Neural cell (in vitro differentiated cells): ENCODE measurements at regions not wholly inside any gene's neighbourhood (a gene's known extent, or its start where the extent isn't known, plus 50 kb on each side); places are given as distances from the start of the nearest gene placed in this dataset.

ENCODE experiments used
- H2AFZ ChIP-seq: fragments of 200-600, 300-800 bp; sonication (generic), shearing (Covaris generic); 2 replicates; pipeline ENCODE4 v1.6.0; 2014; ENCODE audit warnings: low read depth, mild to moderate bottlenecking, antibody characterized with exemption, low read length, moderate library complexity
- H3F3A ChIP-seq: fragments of 200-600 bp; shearing (Covaris generic); 2 replicates; pipeline ENCODE4 v1.6.1; 2016; ENCODE audit warnings: mild to moderate bottlenecking, moderate library complexity, mixed read lengths, antibody characterized with exemption, low read length; ENCODE audit not compliant: insufficient read depth, poor library complexity, severe bottlenecking
- H3K27ac ChIP-seq: fragments of 200-600, 300-800 bp; sonication (generic), shearing (Covaris generic); 2 replicates; pipeline ENCODE4 v1.5.1; 2014; ENCODE audit warnings: mild to moderate bottlenecking, low read length, moderate library complexity
- H3K27me3 ChIP-seq: fragments of 300-800, 200-600 bp; sonication (generic), shearing (Covaris generic); 2 replicates; pipeline ENCODE4 v1.6.0; 2014; ENCODE audit warnings: mild to moderate bottlenecking, low read depth, low read length, moderate library complexity; ENCODE audit not compliant: insufficient read depth
- H3K36me3 ChIP-seq: fragments of 300-800, 200-600 bp; sonication (generic), shearing (Covaris generic); 2 replicates; pipeline ENCODE4 v1.5.1; 2014; ENCODE audit warnings: mild to moderate bottlenecking, antibody characterized with exemption, low read length, moderate library complexity; ENCODE audit not compliant: insufficient read depth
- H3K4me2 ChIP-seq: fragments of 300-800, 200-600 bp; sonication (generic), shearing (Covaris generic); 2 replicates; pipeline ENCODE4 v1.6.0; 2014; ENCODE audit warnings: mild to moderate bottlenecking, low read length
- H3K4me3 ChIP-seq: fragments of 300-800, 200-600 bp; sonication (generic), shearing (Covaris generic); 2 replicates; pipeline ENCODE4 v1.5.1; 2014; ENCODE audit warnings: mild to moderate bottlenecking, low read length, moderate library complexity
- H3K79me2 ChIP-seq: fragments of 200-600 bp; shearing (Covaris generic); replicated peaks from 2 replicates; pipeline ENCODE4 v1.6.0; 2014; ENCODE audit warnings: mild to moderate bottlenecking, low read length, moderate library complexity; ENCODE audit not compliant: insufficient read depth
- H3K9ac ChIP-seq: fragments of 300-800, 200-600 bp; sonication (generic), shearing (Covaris generic); 2 replicates; pipeline ENCODE4 v1.6.1; 2016; ENCODE audit warnings: mild to moderate bottlenecking, low read length, mixed read lengths
- H3K9me2 ChIP-seq: fragments of 200-600 bp; shearing (Covaris generic); 2 replicates; pipeline ENCODE4 v1.6.1; 2016; ENCODE audit warnings: mild to moderate bottlenecking, low read length, mixed read lengths; ENCODE audit not compliant: insufficient read depth
- H3K9me3 ChIP-seq: fragments of 200-600, 300-800 bp; sonication (generic), shearing (Covaris generic); 2 replicates; pipeline ENCODE4 v1.6.1; 2016; ENCODE audit warnings: mild to moderate bottlenecking, mixed run types, low read length, moderate library complexity, mixed read lengths
- H4K20me1 ChIP-seq: fragments of 200-600 bp; shearing (Covaris generic); 2 replicates; pipeline ENCODE4 v1.6.1; 2016; ENCODE audit warnings: mild to moderate bottlenecking, mixed run types; ENCODE audit not compliant: insufficient read depth
- EP300 ChIP-seq: fragments of 450-650 bp; conservative IDR thresholded peaks from 2 replicates; pipeline ENCODE4 v1.6.1; 2014; ENCODE audit warnings: antibody characterized with exemption, mild to moderate bottlenecking, moderate library complexity; ENCODE audit not compliant: poor library complexity, severe bottlenecking
- EZH2 ChIP-seq: fragments of 200-600, 300-800 bp; shearing (Covaris generic), sonication (generic); IDR thresholded peaks from 2 replicates; pipeline ENCODE4 v1.6.1; 2014; ENCODE audit warnings: antibody characterized with exemption, low read length, borderline replicate concordance, mild to moderate bottlenecking; ENCODE audit not compliant: insufficient read depth, poor library complexity, severe bottlenecking
- MXI1 ChIP-seq: fragments of 450-650 bp; conservative IDR thresholded peaks from 2 replicates; pipeline ENCODE4 v1.6.1; 2014; ENCODE audit warnings: antibody characterized with exemption, mild to moderate bottlenecking; ENCODE audit not compliant: poor library complexity, severe bottlenecking
- POLR2AphosphoS5 ChIP-seq: IDR thresholded peaks from 2 replicates; pipeline ENCODE4 v1.6.1; 2012
- RAD21 ChIP-seq: fragments of 450-650 bp; conservative IDR thresholded peaks from 2 replicates; pipeline ENCODE4 v1.6.1; 2014; ENCODE audit warnings: antibody characterized with exemption, mild to moderate bottlenecking, moderate library complexity
- SMC3 ChIP-seq: fragments of 450-650 bp; conservative IDR thresholded peaks from 2 replicates; pipeline ENCODE4 v1.6.1; 2014; ENCODE audit warnings: antibody characterized with exemption, mild to moderate bottlenecking, moderate library complexity; ENCODE audit not compliant: poor library complexity
- TAF1 ChIP-seq: IDR thresholded peaks from 2 replicates; pipeline ENCODE4 v1.6.1; 2012; ENCODE audit warnings: low read depth
- TF ChIP-seq, protein P1 (sequence below): fragments of 450-650 bp; IDR thresholded peaks from 2 replicates; pipeline ENCODE4 v1.5.1; 2014; ENCODE audit warnings: antibody characterized with exemption, mild to moderate bottlenecking, moderate library complexity; ENCODE audit not compliant: poor library complexity, severe bottlenecking
- TF ChIP-seq, protein P2 (sequence below): IDR thresholded peaks from 2 replicates; pipeline ENCODE4 v1.6.1; 2012; ENCODE audit warnings: borderline replicate concordance

DNA sequence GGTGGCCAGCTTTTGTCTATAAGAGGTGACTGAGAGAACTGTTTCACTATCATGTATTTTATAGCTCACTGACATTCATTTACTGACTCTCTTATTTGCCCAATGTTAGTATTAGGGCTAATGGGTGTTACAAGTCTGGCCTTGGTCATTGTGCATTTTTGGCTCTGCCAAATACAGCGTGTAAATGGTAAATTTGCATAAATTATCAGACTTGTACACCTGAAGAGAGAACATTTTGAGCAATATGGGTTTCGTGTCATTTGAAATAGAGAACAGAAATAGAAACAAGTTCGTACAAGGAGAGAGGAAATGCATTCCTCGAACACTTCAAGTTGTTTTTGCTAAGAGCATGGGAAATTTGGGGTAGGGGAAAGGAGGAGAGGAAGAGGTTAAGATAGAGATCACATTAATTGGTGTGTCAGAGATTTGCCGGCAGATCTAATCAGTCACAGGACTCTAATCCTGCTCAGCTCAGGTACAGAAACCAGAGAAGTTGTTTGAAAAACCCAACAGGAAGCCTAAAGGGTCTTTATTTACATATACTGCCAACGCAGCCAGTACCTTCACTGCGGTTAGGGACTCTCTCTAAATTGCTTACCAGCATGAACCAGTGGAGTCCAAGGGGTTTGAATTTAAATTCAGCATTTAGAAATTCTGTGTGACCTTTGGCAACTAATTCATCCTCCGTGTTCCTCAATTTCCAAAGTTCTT lies 261.5 kb downstream of the GPATCH2 start:
- Histone ChIP-seq H3K4me3 (no peak overlapping the region), H3K27ac (no peak overlapping the region)

DNA sequence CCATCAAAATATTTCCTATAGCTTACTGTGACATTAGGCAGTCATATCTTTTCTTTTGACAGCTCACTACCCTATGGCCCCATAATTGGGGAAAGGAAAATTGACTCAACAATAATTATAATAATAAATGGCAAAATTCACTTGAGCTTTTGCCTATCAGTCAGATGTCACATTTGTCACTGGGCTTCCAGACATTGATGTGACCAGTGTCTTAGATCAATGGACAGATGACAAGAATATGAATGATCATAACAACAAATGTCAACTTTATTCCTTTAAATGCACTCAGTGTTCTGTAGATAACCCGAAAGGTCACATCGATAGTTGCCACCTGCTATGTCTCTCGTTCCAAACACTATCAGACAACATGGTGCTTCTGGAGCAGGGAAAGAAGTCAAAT lies 266.7 kb downstream of the GPATCH2 start:
- H3K9me2 ChIP-seq = no peaks in the 10 kb centered on the region

More for the DNA sequence above, 261.5 kb downstream of the GPATCH2 start:
- Histone ChIP-seq H3K4me2 (no peak overlapping the region), H3K9me3 (no peaks in the 10 kb centered on the region), H3K27me3 (no peaks in the 10 kb centered on the region), H2AFZ (no peak overlapping the region), H3K36me3 (no peaks in the 10 kb centered on the region), H3F3A (no peaks in the 10 kb centered on the region), H3K79me2 (no peaks in the 10 kb centered on the region), H3K9me2 (no peaks in the 10 kb centered on the region), H4K20me1 (no peaks in the 10 kb centered on the region), H3K9ac (no peak overlapping the region)
- TF ChIP-seq RAD21 = no peak
- no peak for TF ChIP-seq SMC3
- TF ChIP-seq, protein P1, sequence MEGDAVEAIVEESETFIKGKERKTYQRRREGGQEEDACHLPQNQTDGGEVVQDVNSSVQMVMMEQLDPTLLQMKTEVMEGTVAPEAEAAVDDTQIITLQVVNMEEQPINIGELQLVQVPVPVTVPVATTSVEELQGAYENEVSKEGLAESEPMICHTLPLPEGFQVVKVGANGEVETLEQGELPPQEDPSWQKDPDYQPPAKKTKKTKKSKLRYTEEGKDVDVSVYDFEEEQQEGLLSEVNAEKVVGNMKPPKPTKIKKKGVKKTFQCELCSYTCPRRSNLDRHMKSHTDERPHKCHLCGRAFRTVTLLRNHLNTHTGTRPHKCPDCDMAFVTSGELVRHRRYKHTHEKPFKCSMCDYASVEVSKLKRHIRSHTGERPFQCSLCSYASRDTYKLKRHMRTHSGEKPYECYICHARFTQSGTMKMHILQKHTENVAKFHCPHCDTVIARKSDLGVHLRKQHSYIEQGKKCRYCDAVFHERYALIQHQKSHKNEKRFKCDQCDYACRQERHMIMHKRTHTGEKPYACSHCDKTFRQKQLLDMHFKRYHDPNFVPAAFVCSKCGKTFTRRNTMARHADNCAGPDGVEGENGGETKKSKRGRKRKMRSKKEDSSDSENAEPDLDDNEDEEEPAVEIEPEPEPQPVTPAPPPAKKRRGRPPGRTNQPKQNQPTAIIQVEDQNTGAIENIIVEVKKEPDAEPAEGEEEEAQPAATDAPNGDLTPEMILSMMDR = no peak
- TF ChIP-seq EP300 = no peak
- TF ChIP-seq TAF1 = no peak
- no peak for TF ChIP-seq MXI1
- TF ChIP-seq POLR2AphosphoS5 = no peak
- no peak for TF ChIP-seq EZH2

DNA sequence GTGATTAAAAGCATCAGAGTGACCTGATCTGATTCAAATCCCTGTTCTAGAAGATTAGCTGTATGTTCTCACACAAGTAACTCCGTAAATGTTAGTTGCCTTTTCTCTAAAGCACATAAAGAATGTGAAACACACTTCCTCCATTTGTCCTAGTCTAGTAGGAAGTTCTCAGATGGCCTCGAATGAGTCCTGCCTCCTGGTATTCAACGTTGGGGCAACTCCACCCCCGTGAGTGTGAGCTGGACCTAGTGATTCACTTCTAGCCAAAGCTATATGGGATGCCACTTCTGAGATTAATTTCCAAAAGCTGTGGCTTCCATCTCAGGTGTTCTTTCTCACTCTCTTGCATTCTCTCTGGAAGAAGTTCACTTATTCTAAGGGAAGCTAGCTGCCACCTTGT lies 267.6 kb downstream of the GPATCH2 start:
- Histone ChIP-seq H3K4me2 (no peak overlapping the region), H2AFZ (no peak overlapping the region)

More for the DNA sequence above, 266.7 kb downstream of the GPATCH2 start:
- H3K9ac ChIP-seq = no peak overlapping the region
- H3K27ac ChIP-seq = no peak overlapping the region
- H4K20me1 ChIP-seq = no peaks in the 10 kb centered on the region
- no peaks in the 10 kb centered on the region for H3F3A ChIP-seq
- H3K79me2 ChIP-seq = no peaks in the 10 kb centered on the region
- H3K36me3 ChIP-seq = no peaks in the 10 kb centered on the region
- H3K4me2 ChIP-seq = no peak overlapping the region
- H3K4me3 ChIP-seq = no peak overlapping the region
- TF ChIP-seq POLR2AphosphoS5 (peak; percentile 20), RAD21 (no peak), MXI1 (no peak), EP300 (peak; percentile 93)
- peaks cover 6% of the 10 kb centered on the region for H3K27me3 ChIP-seq
- H2AFZ ChIP-seq = no peak overlapping the region
- no peaks in the 10 kb centered on the region for H3K9me3 ChIP-seq

More for the DNA sequence above, 267.6 kb downstream of the GPATCH2 start:
- Histone ChIP-seq H3K9ac (no peak overlapping the region), H3K36me3 (no peaks in the 10 kb centered on the region), H3K27me3 (peaks cover 6% of the 10 kb centered on the region), H3K27ac (no peak overlapping the region), H3K4me3 (no peak overlapping the region), H4K20me1 (no peaks in the 10 kb centered on the region), H3K79me2 (no peaks in the 10 kb centered on the region), H3K9me3 (no peaks in the 10 kb centered on the region), H3K9me2 (no peaks in the 10 kb centered on the region), H3F3A (no peaks in the 10 kb centered on the region)
- TF ChIP-seq EZH2 = no peak
- no peak for TF ChIP-seq RAD21
- no peak for TF ChIP-seq EP300
- no peak for TF ChIP-seq SMC3
- no peak for TF ChIP-seq TAF1
- TF ChIP-seq, protein P2, sequence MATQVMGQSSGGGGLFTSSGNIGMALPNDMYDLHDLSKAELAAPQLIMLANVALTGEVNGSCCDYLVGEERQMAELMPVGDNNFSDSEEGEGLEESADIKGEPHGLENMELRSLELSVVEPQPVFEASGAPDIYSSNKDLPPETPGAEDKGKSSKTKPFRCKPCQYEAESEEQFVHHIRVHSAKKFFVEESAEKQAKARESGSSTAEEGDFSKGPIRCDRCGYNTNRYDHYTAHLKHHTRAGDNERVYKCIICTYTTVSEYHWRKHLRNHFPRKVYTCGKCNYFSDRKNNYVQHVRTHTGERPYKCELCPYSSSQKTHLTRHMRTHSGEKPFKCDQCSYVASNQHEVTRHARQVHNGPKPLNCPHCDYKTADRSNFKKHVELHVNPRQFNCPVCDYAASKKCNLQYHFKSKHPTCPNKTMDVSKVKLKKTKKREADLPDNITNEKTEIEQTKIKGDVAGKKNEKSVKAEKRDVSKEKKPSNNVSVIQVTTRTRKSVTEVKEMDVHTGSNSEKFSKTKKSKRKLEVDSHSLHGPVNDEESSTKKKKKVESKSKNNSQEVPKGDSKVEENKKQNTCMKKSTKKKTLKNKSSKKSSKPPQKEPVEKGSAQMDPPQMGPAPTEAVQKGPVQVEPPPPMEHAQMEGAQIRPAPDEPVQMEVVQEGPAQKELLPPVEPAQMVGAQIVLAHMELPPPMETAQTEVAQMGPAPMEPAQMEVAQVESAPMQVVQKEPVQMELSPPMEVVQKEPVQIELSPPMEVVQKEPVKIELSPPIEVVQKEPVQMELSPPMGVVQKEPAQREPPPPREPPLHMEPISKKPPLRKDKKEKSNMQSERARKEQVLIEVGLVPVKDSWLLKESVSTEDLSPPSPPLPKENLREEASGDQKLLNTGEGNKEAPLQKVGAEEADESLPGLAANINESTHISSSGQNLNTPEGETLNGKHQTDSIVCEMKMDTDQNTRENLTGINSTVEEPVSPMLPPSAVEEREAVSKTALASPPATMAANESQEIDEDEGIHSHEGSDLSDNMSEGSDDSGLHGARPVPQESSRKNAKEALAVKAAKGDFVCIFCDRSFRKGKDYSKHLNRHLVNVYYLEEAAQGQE = no peak
- TF ChIP-seq, protein P1 = no peak
- no peak for TF ChIP-seq MXI1
- TF ChIP-seq POLR2AphosphoS5 = no peak
